GM18498 (cell line): ENCODE measurements at regions not wholly inside any gene's neighbourhood (a gene's known extent, or its start where the extent isn't known, plus 50 kb on each side); places are given as distances from the start of the nearest gene placed in this dataset.
"Not testable (repeated sequence)": the region's sequence is repeated elsewhere in the genome, so short reads cannot be mapped to it uniquely, and the experiment has no call there.

Experiments used
- ATAC-seq: cut with Tn5 transposase; IDR thresholded peaks from one replicate; pipeline ENCODE4 v1.9.1; 2021; ENCODE audit warnings: mild to moderate bottlenecking, moderate library complexity; ENCODE audit not compliant: unreplicated experiment

DNA sequence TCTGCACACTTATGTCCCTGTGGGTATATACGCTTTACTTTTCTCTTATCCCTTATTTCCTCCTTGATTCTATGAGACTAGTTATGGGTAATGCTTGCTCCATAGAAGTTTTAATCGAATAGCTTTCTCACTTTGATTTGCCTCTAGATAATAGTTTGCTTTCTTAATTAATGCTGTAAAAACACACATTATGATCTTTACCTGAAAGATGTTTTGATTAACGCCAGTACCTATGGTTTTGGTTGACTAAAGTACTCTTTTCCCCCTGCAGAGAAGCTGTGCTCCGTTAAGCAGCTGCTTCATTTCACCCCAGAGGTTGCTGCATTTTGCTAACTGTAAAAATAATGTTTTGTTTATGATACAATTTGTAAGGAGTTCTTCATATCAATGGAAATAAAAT, 362.3 kb downstream of the FLRT2 start:
- ATAC-seq: no peak

GRCh38 chr14:85883966-85884365, 354.0 kb downstream of the FLRT2 start:
- no peak for ATAC-seq

DNA sequence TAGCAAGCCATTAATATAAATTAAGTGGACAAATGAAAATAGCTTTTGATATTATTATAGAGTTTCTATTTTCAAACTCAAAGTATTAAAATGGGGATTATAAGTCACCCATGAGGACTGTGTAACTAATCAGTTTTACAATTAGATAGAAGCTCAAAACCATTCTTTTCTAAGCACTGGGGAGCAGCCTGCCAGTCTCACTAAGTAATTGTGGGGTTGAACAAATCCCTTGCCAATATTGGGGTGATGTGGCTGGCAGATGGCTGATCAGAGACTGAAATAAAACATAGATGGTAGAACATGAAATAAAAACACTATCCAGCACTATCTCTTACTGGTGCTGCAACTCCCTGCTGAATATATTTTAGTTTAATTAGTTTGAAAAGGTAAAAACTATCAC, 353.2 kb downstream of the FLRT2 start:
- ATAC-seq: no peak

- ATAC-seq: no peak
Measured at GRCh38 chr14:85881935-85882334, 352.0 kb downstream of the FLRT2 start.

DNA sequence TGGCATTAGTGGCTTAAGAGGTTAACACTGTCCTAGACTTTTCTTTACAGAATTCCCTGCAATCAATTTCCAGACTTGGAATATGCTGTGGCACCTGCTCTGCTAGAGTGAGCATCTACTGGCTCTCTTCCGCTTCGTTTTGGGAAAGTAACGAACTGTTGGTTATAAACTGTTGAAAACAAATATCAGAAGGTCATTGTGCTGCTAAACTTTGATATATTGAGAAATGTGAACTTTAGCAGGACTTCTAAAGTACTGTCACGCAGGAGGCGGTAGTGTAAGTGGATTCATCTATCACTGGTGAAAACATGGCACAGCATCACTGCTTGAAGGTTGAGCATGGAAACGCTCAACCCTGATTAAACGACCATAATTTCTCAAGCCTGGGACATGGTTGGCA, 348.9 kb downstream of the FLRT2 start:
- ATAC-seq: no peak

DNA sequence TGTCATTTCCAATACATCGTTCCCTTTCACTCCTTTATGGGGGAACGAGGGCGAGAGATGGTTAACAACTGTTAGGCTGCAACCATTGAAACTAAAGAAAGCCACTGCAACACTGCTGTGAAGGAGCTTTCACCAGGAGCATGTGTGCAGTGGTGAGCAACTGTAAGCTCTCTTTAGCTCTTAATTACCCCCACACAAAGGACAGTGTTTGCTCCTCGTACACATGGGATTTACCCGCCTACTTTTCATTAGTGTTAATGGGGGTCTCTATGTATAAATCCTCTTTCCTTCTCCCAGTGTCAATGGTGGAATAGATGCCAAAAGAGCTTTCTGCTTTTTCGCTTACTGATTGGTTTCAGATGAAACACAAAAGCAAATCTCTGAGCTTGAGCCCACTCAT, 343.1 kb downstream of the FLRT2 start:
- no peak for ATAC-seq

- ATAC-seq: no peak
Measured at GRCh38 chr14:85867450-85867849, 337.5 kb downstream of the FLRT2 start.

GRCh38 chr14:85865701-85866100, 335.8 kb downstream of the FLRT2 start:
- no peak for ATAC-seq

DNA sequence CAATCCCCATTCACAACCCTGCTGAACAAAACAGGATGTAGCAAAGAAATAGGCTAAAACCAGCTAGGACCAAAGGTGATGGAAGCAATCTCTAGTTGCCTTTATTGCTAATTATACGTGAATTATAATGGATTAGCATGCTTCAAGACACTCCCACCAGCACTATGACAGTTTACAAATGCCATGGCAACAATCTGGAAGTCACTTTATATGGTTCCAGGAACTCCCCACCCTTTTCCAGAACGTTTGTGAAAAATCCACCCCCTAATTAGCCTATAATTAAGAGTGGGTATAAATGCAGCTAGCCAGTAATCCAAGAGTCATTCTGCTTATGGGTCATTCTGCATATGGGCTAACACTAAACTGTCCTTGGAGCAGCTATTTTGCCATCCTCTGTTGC, 328.7 kb downstream of the FLRT2 start:
- ATAC-seq: no peak

DNA sequence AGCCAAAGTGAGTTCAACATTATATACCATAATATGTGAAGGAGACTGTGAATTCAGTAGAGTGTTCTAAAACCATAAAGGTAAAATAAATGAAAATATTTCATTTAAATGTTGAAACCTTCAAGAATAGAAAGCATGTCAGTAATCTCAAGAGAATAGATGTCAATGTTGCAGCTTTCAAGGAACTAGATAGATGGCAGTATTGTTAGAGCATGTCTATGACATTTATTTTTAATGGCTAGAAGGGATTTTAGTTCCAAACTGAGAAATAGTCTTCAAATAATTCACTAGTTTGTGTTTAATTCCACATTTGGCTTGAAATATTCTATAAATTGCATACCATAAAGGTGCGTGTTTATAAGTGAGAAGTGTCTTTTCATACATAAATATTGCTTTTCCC, 326.5 kb downstream of the FLRT2 start:
- no peak for ATAC-seq

DNA sequence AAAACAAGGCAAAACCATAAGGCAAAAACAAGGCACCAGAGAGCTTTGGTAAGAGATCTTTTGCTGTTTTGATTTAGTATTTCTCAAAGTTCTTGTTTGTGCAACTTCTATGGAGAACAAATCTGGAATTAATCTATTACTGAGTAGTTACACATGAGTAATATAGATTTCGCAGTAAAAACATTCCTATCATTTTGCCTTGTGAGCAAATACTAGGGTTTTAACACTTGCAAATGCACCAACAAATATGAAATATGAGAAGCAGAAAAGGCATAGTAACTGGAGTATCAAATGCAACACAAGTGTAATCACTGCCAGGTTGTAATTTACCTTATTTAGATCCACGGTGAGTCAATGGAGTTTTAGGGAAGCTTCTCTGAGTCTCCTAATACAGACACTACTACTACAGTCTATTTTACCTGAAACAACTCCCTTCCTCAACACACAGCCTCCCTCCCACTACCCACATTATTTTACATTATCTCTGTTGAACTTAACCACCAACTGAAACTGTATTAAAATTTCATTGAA, 324.1 kb downstream of the FLRT2 start:
- no peak for ATAC-seq

GRCh38 chr14:85852906-85853305, 323.0 kb downstream of the FLRT2 start:
- ATAC-seq: no peak

GRCh38 chr14:85852123-85852522, 322.2 kb downstream of the FLRT2 start:
- not testable (repeated sequence) for ATAC-seq

- not testable (repeated sequence) for ATAC-seq
Measured at GRCh38 chr14:85830549-85830948, 300.6 kb downstream of the FLRT2 start.

DNA sequence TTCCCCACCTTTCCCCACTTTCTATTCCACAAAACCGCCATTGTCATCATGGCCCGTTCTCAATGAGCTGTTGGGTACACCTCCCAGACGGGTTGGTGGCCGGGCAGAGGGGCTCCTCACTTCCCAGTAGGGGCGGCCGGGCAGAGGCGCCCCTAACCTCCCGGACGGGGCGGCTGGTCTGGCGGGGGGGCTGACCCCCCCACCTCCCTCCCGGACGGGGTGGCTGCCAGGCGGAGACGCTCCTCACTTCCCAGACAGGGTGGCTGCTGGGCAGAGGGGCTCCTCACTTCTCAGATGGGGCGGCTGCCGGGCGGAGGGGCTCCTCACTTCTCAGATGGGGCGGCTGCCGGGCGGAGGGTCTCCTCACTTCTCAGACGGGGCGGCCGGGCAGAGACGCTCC, 299.7 kb downstream of the FLRT2 start:
- not testable (repeated sequence) for ATAC-seq

DNA sequence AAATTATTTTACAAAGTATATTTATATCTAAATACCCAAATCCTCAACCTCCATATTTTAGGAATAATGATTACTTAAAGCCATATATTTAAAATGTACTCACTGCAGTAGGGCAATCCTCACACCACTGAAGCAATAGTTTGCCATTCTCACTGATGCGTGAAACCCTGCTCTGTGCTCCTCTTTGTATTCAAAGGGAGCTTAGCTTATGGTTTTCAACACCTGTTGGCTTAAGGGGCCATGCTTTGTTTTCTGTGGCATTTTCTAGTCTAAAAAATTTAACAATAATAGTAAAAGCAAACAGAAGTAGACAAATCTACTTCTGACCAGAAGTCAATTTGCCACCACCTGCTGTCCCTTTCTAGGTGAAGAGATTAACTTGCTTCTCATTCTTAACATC, 294.6 kb downstream of the FLRT2 start:
- no peak for ATAC-seq

DNA sequence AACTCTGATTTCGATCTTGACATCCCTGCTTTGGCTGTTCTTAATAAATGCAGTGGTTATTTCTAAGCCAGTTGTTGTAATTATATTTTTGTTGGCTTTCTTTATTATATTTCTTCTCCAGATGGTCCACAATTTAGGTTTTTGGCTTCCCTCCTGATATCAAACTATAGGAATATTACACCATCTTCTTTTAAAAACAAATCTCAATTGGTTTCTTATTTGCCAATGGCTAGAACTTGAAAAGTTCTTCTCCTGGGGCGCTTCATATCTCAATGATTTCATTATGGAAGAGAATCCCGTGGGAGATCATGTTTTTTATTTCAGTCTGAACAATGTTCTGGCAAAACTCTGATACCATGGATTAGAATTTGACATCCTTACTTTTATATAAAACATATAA, 292.3 kb downstream of the FLRT2 start:
- no peak for ATAC-seq

GRCh38 chr14:85817430-85817829, 287.5 kb downstream of the FLRT2 start:
- no peak for ATAC-seq

- ATAC-seq: no peak
Measured at GRCh38 chr14:85813040-85813439, 283.1 kb downstream of the FLRT2 start.

DNA sequence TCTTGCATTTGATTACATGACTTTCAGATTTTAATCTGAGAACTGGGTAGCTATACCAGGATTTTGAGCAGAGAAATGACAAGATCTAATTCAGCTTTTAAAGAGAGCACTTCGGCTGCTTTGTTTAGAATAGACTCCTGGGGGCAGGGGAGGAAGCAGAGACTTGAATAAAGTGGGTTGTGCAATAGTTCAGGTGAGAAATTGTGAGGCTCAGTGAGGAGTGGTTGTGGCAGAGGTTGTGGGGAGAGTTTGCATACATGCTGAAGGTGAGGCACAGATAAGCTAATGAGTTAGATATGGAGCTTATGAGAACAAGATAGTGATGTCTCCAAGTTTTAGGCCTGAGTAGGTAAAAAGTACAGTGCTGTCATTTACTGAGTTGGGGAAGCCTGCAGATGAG, 281.4 kb downstream of the FLRT2 start:
- no peak for ATAC-seq

GRCh38 chr14:85799668-85800067, 269.7 kb downstream of the FLRT2 start:
- ATAC-seq: no peak

DNA sequence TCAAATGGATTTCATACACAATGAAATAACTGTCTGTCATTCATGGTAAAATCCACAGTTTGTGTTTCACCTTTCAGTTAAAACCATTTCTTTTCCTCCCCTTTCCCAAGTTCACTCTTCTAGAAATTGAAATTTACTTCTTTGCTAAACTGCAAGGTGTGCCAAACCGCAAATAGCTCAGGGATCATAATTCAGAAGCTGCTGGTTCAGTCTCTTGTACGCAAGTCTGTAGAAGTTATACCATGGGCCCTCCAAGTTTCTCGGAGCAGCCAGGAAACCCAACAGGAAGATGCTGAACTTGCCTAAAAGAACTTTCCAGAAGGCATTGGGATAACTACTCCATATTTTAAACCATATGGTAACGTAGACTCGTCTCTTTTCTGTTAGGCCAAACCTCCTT, 268.9 kb downstream of the FLRT2 start:
- no peak for ATAC-seq

GRCh38 chr14:85793533-85793932, 263.6 kb downstream of the FLRT2 start:
- ATAC-seq: no peak

DNA sequence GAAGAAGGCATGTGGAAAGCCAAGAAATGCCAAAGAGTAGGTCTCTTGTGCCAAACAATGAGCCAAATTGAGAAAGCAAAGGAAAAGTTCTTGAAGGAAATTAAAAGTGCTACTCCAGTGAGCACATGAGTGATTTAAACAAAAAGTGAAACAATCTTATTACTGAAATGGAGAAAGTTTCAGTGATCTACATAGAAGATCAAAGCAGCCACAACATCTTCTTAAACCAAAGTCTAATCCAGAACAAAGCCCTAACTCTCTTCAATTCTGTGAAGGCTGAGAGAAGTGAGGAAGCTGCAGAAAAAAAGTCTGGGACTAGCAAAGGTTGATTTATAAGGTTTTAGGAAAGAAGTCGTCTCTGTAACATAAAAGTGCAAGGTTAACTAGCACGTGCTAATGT, 259.6 kb downstream of the FLRT2 start:
- ATAC-seq: no peak
